Mesenchymal stem cell (in vitro differentiated cells and primary cell): ENCODE measurements at regions not wholly inside any gene's neighbourhood (a gene's known extent, or its start where the extent isn't known, plus 50 kb on each side); places are given as distances from the start of the nearest gene placed in this dataset.
A peak's percentile ranks its signal among the peaks of the same experiment; 100 is the strongest.
"Not testable (repeated sequence)": the region's sequence is repeated elsewhere in the genome, so short reads cannot be mapped to it uniquely, and the experiment has no call there.

Source experiments
- DNase-seq: peaks from one replicate; pipeline ENCODE4 v3.0.0-alpha.2; 2013
- H2AFZ ChIP-seq: one replicate; pipeline ENCODE4 v1.6.1; 2013; ENCODE audit warnings: low read depth, mild to moderate bottlenecking, control low read depth, inconsistent platforms, low read length, moderate library complexity
- H2AK5ac ChIP-seq: 2 replicates; pipeline ENCODE4 v1.6.1; 2013; ENCODE audit warnings: low read length, moderate library complexity, mild to moderate bottlenecking, inconsistent platforms; ENCODE audit not compliant: severe bottlenecking
- H2BK120ac ChIP-seq: one replicate; pipeline ENCODE4 v1.6.1; 2013; ENCODE audit warnings: low read depth, mild to moderate bottlenecking, inconsistent platforms, low read length, moderate library complexity
- H2BK12ac ChIP-seq, 2 experiments: one replicate each; pipeline ENCODE4 v1.6.1; 2013; ENCODE audit warnings: inconsistent platforms in 2 of 2, low read length in 2 of 2, mild to moderate bottlenecking in 2 of 2, moderate library complexity in 2 of 2, control low read depth in 1 of 2
- H2BK15ac ChIP-seq: one replicate; pipeline ENCODE4 v1.6.1; 2013; ENCODE audit warnings: mild to moderate bottlenecking, low read depth, inconsistent platforms; ENCODE audit not compliant: poor library complexity, severe bottlenecking
- H2BK5ac ChIP-seq: 2 replicates; pipeline ENCODE4 v1.6.1; 2013; ENCODE audit warnings: low read depth, mild to moderate bottlenecking, low read length, control low read depth, inconsistent platforms; ENCODE audit not compliant: poor library complexity, severe bottlenecking
- H3K14ac ChIP-seq, 2 experiments: one replicate each; pipeline ENCODE4 v1.6.1; 2013; ENCODE audit warnings: inconsistent platforms in 2 of 2, low read length in 2 of 2, control low read depth in 1 of 2, mild to moderate bottlenecking in 1 of 2, moderate library complexity in 1 of 2
- H3K18ac ChIP-seq, 2 experiments: one replicate each; pipeline ENCODE4 v1.6.1; 2013; ENCODE audit warnings: inconsistent platforms in 2 of 2, low read length in 2 of 2, control low read depth in 1 of 2, low read depth in 1 of 2, mild to moderate bottlenecking in 1 of 2
- H3K23ac ChIP-seq, 2 experiments: one replicate each; pipeline ENCODE4 v1.6.1; 2013; ENCODE audit warnings: inconsistent platforms in 2 of 2, low read length in 2 of 2, mild to moderate bottlenecking in 2 of 2, moderate library complexity in 2 of 2, control low read depth in 1 of 2
- H3K27ac ChIP-seq: 2 replicates; pipeline ENCODE4 v1.5.1; 2013; ENCODE audit warnings: mild to moderate bottlenecking, moderate library complexity, low read length, control low read depth, inconsistent platforms; ENCODE audit not compliant: poor library complexity, severe bottlenecking
- H3K27me3 ChIP-seq, 2 experiments: 2 replicates each; pipeline versions ENCODE4 v1.6.1 to v1.7.0; 2013; ENCODE audit warnings: low read length in 2 of 2, mild to moderate bottlenecking in 2 of 2, moderate library complexity in 2 of 2, control low read depth in 1 of 2, inconsistent platforms in 1 of 2; ENCODE audit not compliant: control insufficient read depth in 1 of 2, insufficient read depth in 1 of 2
- H3K36me3 ChIP-seq, 2 experiments: 2 replicates each; pipeline versions ENCODE4 v1.6.1 to v1.7.0; 2013; ENCODE audit warnings: low read length in 2 of 2, control low read depth in 1 of 2, inconsistent platforms in 1 of 2, low read depth in 1 of 2, mild to moderate bottlenecking in 1 of 2; ENCODE audit not compliant: insufficient read depth in 2 of 2, control insufficient read depth in 1 of 2
- H3K4ac ChIP-seq, 2 experiments: one replicate each; pipeline ENCODE4 v1.6.1; 2013; ENCODE audit warnings: inconsistent platforms in 2 of 2, low read length in 2 of 2, mild to moderate bottlenecking in 2 of 2, moderate library complexity in 2 of 2, control low read depth in 1 of 2, low read depth in 1 of 2
- H3K4me1 ChIP-seq: 2 replicates; pipeline ENCODE4 v1.6.1; 2013; ENCODE audit warnings: low read depth, low read length, control low read depth; ENCODE audit not compliant: control insufficient read depth, insufficient read depth
- H3K4me2 ChIP-seq: 2 replicates; pipeline ENCODE4 v1.6.1; 2013; ENCODE audit warnings: low read length, mild to moderate bottlenecking, inconsistent platforms; ENCODE audit not compliant: poor library complexity, severe bottlenecking
- H3K4me3 ChIP-seq, 2 experiments: 2 replicates each; pipeline versions ENCODE4 v1.5.1 to v1.7.0; 2013; ENCODE audit warnings: low read length in 2 of 2, mild to moderate bottlenecking in 2 of 2, control low read depth in 1 of 2, low read depth in 1 of 2; ENCODE audit not compliant: insufficient read depth in 1 of 2
- H3K79me1 ChIP-seq: replicated peaks from 2 replicates; pipeline ENCODE4 v1.6.1; 2013; ENCODE audit warnings: mild to moderate bottlenecking, control low read depth, low read length, inconsistent platforms; ENCODE audit not compliant: poor library complexity, severe bottlenecking
- H3K9ac ChIP-seq: 2 replicates; pipeline ENCODE4 v1.7.0; 2013; ENCODE audit warnings: mild to moderate bottlenecking, low read length, moderate library complexity
- H3K9me3 ChIP-seq: 2 replicates; pipeline ENCODE4 v1.7.0; 2013; ENCODE audit warnings: mild to moderate bottlenecking, low read length; ENCODE audit not compliant: control insufficient read depth
- H4K8ac ChIP-seq: one replicate; pipeline ENCODE4 v1.6.1; 2013; ENCODE audit warnings: inconsistent platforms, mild to moderate bottlenecking, low read length, moderate library complexity
- H4K91ac ChIP-seq: one replicate; pipeline ENCODE4 v1.6.1; 2013; ENCODE audit warnings: mild to moderate bottlenecking, low read length, inconsistent platforms
- WGBS: methylation state at CpG from one replicate; pipeline ENCODE4 v1.1.7; 2013; ENCODE audit warnings: mixed read lengths; 5-methylcytosine and 5-hydroxymethylcytosine counted together

GRCh38 chr2:78147466-78147865 is 625.3 kb upstream of the LRRTM4 start:
- Histone ChIP-seq H3K27ac (no peak overlapping the region), H2BK12ac (no peak overlapping the region), H3K36me3 (no peaks in the 10 kb centered on the region), H3K18ac (no peak overlapping the region), H3K27me3 (no peaks in the 10 kb centered on the region), H3K79me1 (no peaks in the 10 kb centered on the region), H2BK5ac (no peak overlapping the region), H2BK120ac (no peak overlapping the region), H3K9ac (no peak overlapping the region), H2AFZ (no peak overlapping the region), H3K9me3 (no peaks in the 10 kb centered on the region), H3K4me3 (no peak overlapping the region), H4K8ac (no peak overlapping the region), H3K4ac (no peak overlapping the region), H4K91ac (no peak overlapping the region), H2BK15ac (no peak overlapping the region), H3K4me1 (no peaks in the 10 kb centered on the region), H3K4me2 (no peak overlapping the region), H3K23ac (no peak overlapping the region), H3K14ac (no peak overlapping the region), H2AK5ac (no peak overlapping the region)
- WGBS, result 96% methylated on average over 1 of the region's 2 CpGs
- DNase-seq, result no peak

GRCh38 chr2:78154586-78154985 is 632.4 kb upstream of the LRRTM4 start:
- H3K18ac ChIP-seq, result no peak overlapping the region
- H2BK12ac ChIP-seq, result no peak overlapping the region
- H3K4ac ChIP-seq, result no peak overlapping the region
- no peak overlapping the region for H3K9ac ChIP-seq
- no peak overlapping the region for H3K4me3 ChIP-seq
- no peak overlapping the region for H4K91ac ChIP-seq
- H2BK15ac ChIP-seq, result no peak overlapping the region
- no peak overlapping the region for H2BK120ac ChIP-seq
- H2AK5ac ChIP-seq, result no peak overlapping the region
- no peaks in the 10 kb centered on the region for H3K27me3 ChIP-seq
- H3K36me3 ChIP-seq, result no peaks in the 10 kb centered on the region
- peak overlapping the region in 1 of 2 experiments; percentile 55 for H3K14ac ChIP-seq
- H3K23ac ChIP-seq, result no peak overlapping the region
- H3K4me1 ChIP-seq, result no peaks in the 10 kb centered on the region
- H3K27ac ChIP-seq, result no peak overlapping the region
- no peak overlapping the region for H2BK5ac ChIP-seq
- 94% methylated on average over 2 of the region's 2 CpGs for WGBS
- H3K79me1 ChIP-seq, result no peaks in the 10 kb centered on the region
- no peaks in the 10 kb centered on the region for H3K9me3 ChIP-seq
- H4K8ac ChIP-seq, result no peak overlapping the region
- H2AFZ ChIP-seq, result no peak overlapping the region
- no peak overlapping the region for H3K4me2 ChIP-seq
- DNase-seq, result no peak

GRCh38 chr2:78162202-78162601 is 640.0 kb upstream of the LRRTM4 start:
- Histone ChIP-seq H3K18ac (no peak overlapping the region), H3K14ac (no peak overlapping the region), H2BK5ac (no peak overlapping the region), H4K91ac (no peak overlapping the region), H3K23ac (no peak overlapping the region), H3K4me1 (no peaks in the 10 kb centered on the region), H4K8ac (no peak overlapping the region), H3K4me2 (no peak overlapping the region), H2BK120ac (no peak overlapping the region), H3K9ac (no peak overlapping the region), H3K27me3 (no peaks in the 10 kb centered on the region), H3K36me3 (no peaks in the 10 kb centered on the region), H2AK5ac (no peak overlapping the region), H3K79me1 (no peaks in the 10 kb centered on the region), H3K4ac (no peak overlapping the region), H2BK15ac (no peak overlapping the region), H3K9me3 (peaks cover 2% of the 10 kb centered on the region), H3K27ac (no peak overlapping the region), H3K4me3 (no peak overlapping the region), H2AFZ (no peak overlapping the region), H2BK12ac (no peak overlapping the region)
- 89% methylated on average over 1 of the region's 2 CpGs for WGBS
- DNase-seq, result no peak

- not testable (repeated sequence) for H3K4me3 ChIP-seq, H3K14ac ChIP-seq, H4K91ac ChIP-seq, H3K79me1 ChIP-seq, H2AK5ac ChIP-seq, H3K4ac ChIP-seq, H3K9ac ChIP-seq, H2BK15ac ChIP-seq, H3K23ac ChIP-seq, H3K18ac ChIP-seq, H3K27ac ChIP-seq, H3K4me2 ChIP-seq, H3K27me3 ChIP-seq, H2BK5ac ChIP-seq, H4K8ac ChIP-seq, DNase-seq, H2BK12ac ChIP-seq, H2BK120ac ChIP-seq, H3K36me3 ChIP-seq, H2AFZ ChIP-seq, H3K9me3 ChIP-seq, H3K4me1 ChIP-seq
- WGBS, result 98% methylated on average over 4 of the region's 9 CpGs
These were observed 650.0 kb upstream of the LRRTM4 start for GRCh38 chr2:78172157-78172556.
